WTC11 (cell line): ENCODE measurements at regions not wholly inside any gene's neighbourhood (a gene's known extent, or its start where the extent isn't known, plus 50 kb on each side); places are given as distances from the start of the nearest gene placed in this dataset.

Experiments used
- CBFB ChIP-seq: sonication (generic); formaldehyde crosslinking; IDR thresholded peaks from 2 replicates; pipeline ENCODE4 v1.8.1; 2022; ENCODE audit warnings: mild to moderate bottlenecking, low read depth, missing genetic modification reagents
- CTCF ChIP-seq: fragments of 200-600 bp; IDR thresholded peaks from 2 replicates; pipeline ENCODE4 v1.8.0; 2022; ENCODE audit warnings: antibody characterized with exemption
- FOXK1 ChIP-seq: sonication (generic); formaldehyde crosslinking; IDR thresholded peaks from 2 replicates; pipeline ENCODE4 v1.8.0; 2022; ENCODE audit warnings: mild to moderate bottlenecking, moderate library complexity, missing genetic modification reagents
- GABPB1 ChIP-seq: sonication (generic); formaldehyde crosslinking; IDR thresholded peaks from 2 replicates; pipeline ENCODE4 v1.8.1; 2023; ENCODE audit warnings: mild to moderate bottlenecking, missing genetic modification reagents
- MAX ChIP-seq: sonication (generic); formaldehyde crosslinking; IDR thresholded peaks from 2 replicates; pipeline ENCODE4 v1.8.0; 2022; ENCODE audit warnings: mild to moderate bottlenecking, missing genetic modification reagents
- PRDM15 ChIP-seq: sonication (generic); formaldehyde crosslinking; IDR thresholded peaks from 2 replicates; pipeline ENCODE4 v1.8.0; 2022; ENCODE audit warnings: missing genetic modification reagents
- SOX15 ChIP-seq: fragments of 250-450 bp; sonication (Bioruptor Pico); IDR thresholded peaks from 2 replicates; pipeline ENCODE4 v1.9.0; 2021; ENCODE audit warnings: mild to moderate bottlenecking
- ZBTB43 ChIP-seq: sonication (generic); formaldehyde crosslinking; IDR thresholded peaks from 2 replicates; pipeline ENCODE4 v1.8.1; 2023; ENCODE audit warnings: mild to moderate bottlenecking, missing genetic modification reagents

GRCh38 chr15:25175789-25176615 lies 221.2 kb downstream of the SNRPN start:
- no peak for TF ChIP-seq CTCF
- no peak for TF ChIP-seq FOXK1 (CRISPR knock-in tag)
- no peak for TF ChIP-seq CBFB (CRISPR knock-in tag)
- TF ChIP-seq PRDM15 (CRISPR knock-in tag), result no peak
- TF ChIP-seq SOX15 (CRISPR knock-in tag), result no peak
- TF ChIP-seq MAX, result no peak
- no peak for TF ChIP-seq GABPB1 (CRISPR knock-in tag)
- TF ChIP-seq ZBTB43, result no peak
